Neural cell (in vitro differentiated cells): ENCODE measurements at regions not wholly inside any gene's neighbourhood (a gene's known extent, or its start where the extent isn't known, plus 50 kb on each side); places are given as distances from the start of the nearest gene placed in this dataset.

Experiments used
- CTCF ChIP-seq: fragments of 450-650 bp; IDR thresholded peaks from 2 replicates; pipeline ENCODE4 v1.5.1; 2014; ENCODE audit warnings: antibody characterized with exemption, mild to moderate bottlenecking, moderate library complexity; ENCODE audit not compliant: poor library complexity, severe bottlenecking
- EP300 ChIP-seq: fragments of 450-650 bp; conservative IDR thresholded peaks from 2 replicates; pipeline ENCODE4 v1.6.1; 2014; ENCODE audit warnings: antibody characterized with exemption, mild to moderate bottlenecking, moderate library complexity; ENCODE audit not compliant: poor library complexity, severe bottlenecking
- EZH2 ChIP-seq: fragments of 200-600, 300-800 bp; shearing (Covaris generic), sonication (generic); IDR thresholded peaks from 2 replicates; pipeline ENCODE4 v1.6.1; 2014; ENCODE audit warnings: antibody characterized with exemption, low read length, borderline replicate concordance, mild to moderate bottlenecking; ENCODE audit not compliant: insufficient read depth, poor library complexity, severe bottlenecking
- MXI1 ChIP-seq: fragments of 450-650 bp; conservative IDR thresholded peaks from 2 replicates; pipeline ENCODE4 v1.6.1; 2014; ENCODE audit warnings: antibody characterized with exemption, mild to moderate bottlenecking; ENCODE audit not compliant: poor library complexity, severe bottlenecking
- POLR2AphosphoS5 ChIP-seq: IDR thresholded peaks from 2 replicates; pipeline ENCODE4 v1.6.1; 2012
- RAD21 ChIP-seq: fragments of 450-650 bp; conservative IDR thresholded peaks from 2 replicates; pipeline ENCODE4 v1.6.1; 2014; ENCODE audit warnings: antibody characterized with exemption, mild to moderate bottlenecking, moderate library complexity
- REST ChIP-seq: IDR thresholded peaks from 2 replicates; pipeline ENCODE4 v1.6.1; 2012; ENCODE audit warnings: borderline replicate concordance
- SMC3 ChIP-seq: fragments of 450-650 bp; conservative IDR thresholded peaks from 2 replicates; pipeline ENCODE4 v1.6.1; 2014; ENCODE audit warnings: antibody characterized with exemption, mild to moderate bottlenecking, moderate library complexity; ENCODE audit not compliant: poor library complexity

- TF ChIP-seq EZH2 (no peak), EP300 (no peak), CTCF (no peak), RAD21 (no peak), POLR2AphosphoS5 (no peak), REST (no peak), SMC3 (no peak), MXI1 (no peak)
Observed at GRCh38 chr2:20560011-20560410, 90.9 kb downstream of the HS1BP3 start.
